GM21825 (cell line): ENCODE measurements at regions not wholly inside any gene's neighbourhood (a gene's known extent, or its start where the extent isn't known, plus 50 kb on each side); places are given as distances from the start of the nearest gene placed in this dataset.

ENCODE experiments used
- ATAC-seq: cut with Tn5 transposase; IDR thresholded peaks from one replicate; pipeline ENCODE4 v1.9.1; 2021; ENCODE audit warnings: mild to moderate bottlenecking, moderate library complexity; ENCODE audit not compliant: unreplicated experiment

- no peak for ATAC-seq
These were observed 391.9 kb upstream of the NPVF start for GRCh38 chr7:25619963-25620799.

- ATAC-seq = no peak
These were observed 393.7 kb upstream of the NPVF start for GRCh38 chr7:25621993-25622392.

- ATAC-seq = no peak
These were observed 394.4 kb upstream of the NPVF start for GRCh38 chr7:25622695-25623094.

- ATAC-seq = no peak
These were observed 395.8 kb upstream of the NPVF start for GRCh38 chr7:25624051-25624450.

GRCh38 chr7:25624833-25625232 lies 396.5 kb upstream of the NPVF start:
- ATAC-seq = no peak

- no peak for ATAC-seq
These were observed 397.2 kb upstream of the NPVF start for GRCh38 chr7:25625306-25625992.

- no peak for ATAC-seq
These were observed 398.3 kb upstream of the NPVF start for GRCh38 chr7:25626451-25627131.

GRCh38 chr7:25628446-25628845 lies 400.2 kb upstream of the NPVF start:
- ATAC-seq = no peak

GRCh38 chr7:25632616-25633015 lies 404.3 kb upstream of the NPVF start:
- ATAC-seq = no peak

- ATAC-seq = no peak
These were observed 405.2 kb upstream of the NPVF start for GRCh38 chr7:25633426-25634036.

- ATAC-seq = no peak
These were observed 407.9 kb upstream of the NPVF start for GRCh38 chr7:25636168-25636567.

- no peak for ATAC-seq
These were observed 408.6 kb upstream of the NPVF start for GRCh38 chr7:25636871-25637283.

GRCh38 chr7:25638068-25638467 lies 409.8 kb upstream of the NPVF start:
- ATAC-seq = no peak

- ATAC-seq = no peak
These were observed 410.4 kb upstream of the NPVF start for GRCh38 chr7:25638590-25639244.

GRCh38 chr7:25642849-25643248 lies 414.6 kb upstream of the NPVF start:
- ATAC-seq = no peak

GRCh38 chr7:25643286-25643685 lies 415.0 kb upstream of the NPVF start:
- no peak for ATAC-seq

- ATAC-seq = no peak
These were observed 415.6 kb upstream of the NPVF start for GRCh38 chr7:25643770-25644394.

GRCh38 chr7:25646726-25647413 lies 418.6 kb upstream of the NPVF start:
- no peak for ATAC-seq

- ATAC-seq = no peak
These were observed 419.6 kb upstream of the NPVF start for GRCh38 chr7:25647872-25648271.

- no peak for ATAC-seq
These were observed 424.1 kb upstream of the NPVF start for GRCh38 chr7:25652366-25652765.
